MM.1S (cell line): ENCODE measurements at regions not wholly inside any gene's neighbourhood (a gene's known extent, or its start where the extent isn't known, plus 50 kb on each side); places are given as distances from the start of the nearest gene placed in this dataset.

Experiments
- CTCF ChIP-seq: fragments of 300-600 bp; sonication (generic); IDR thresholded peaks from 2 replicates; pipeline ENCODE4 v1.5.1; 2016; ENCODE audit warnings: antibody characterized with exemption, low read length, mixed read lengths
- EZH2 ChIP-seq: fragments of 300-600 bp; sonication (generic); optimal IDR thresholded peaks from 2 replicates; pipeline ENCODE3; 2017; ENCODE audit warnings: low read depth, mild to moderate bottlenecking, antibody characterized with exemption, low read length, mixed read lengths

- no peak for TF ChIP-seq CTCF
- TF ChIP-seq EZH2: no peak
Measured at GRCh38 chr5:77867914-77868313, 91.8 kb upstream of the TBCA start.
